Endothelial cell of umbilical vein (primary cell): ENCODE measurements at regions not wholly inside any gene's neighbourhood (a gene's known extent, or its start where the extent isn't known, plus 50 kb on each side); places are given as distances from the start of the nearest gene placed in this dataset.

ENCODE experiments used
- BruUV-seq: library from RNA; stranded (reverse); fragments of 400-500 nt; replicated peaks from 2 replicates; lab custom pipeline; 2021; lab: Mats Ljungman, UMichigan
- CTCF ChIA-PET: fragments of 300-600, 350-600 bp; sonication (Branson Sonifier 250); formaldehyde crosslinking; loops from one replicate; lab custom pipeline; 2021; ENCODE audit warnings: antibody characterized with exemption, inconsistent platforms; lab: Charles Lee
- POLR2A ChIA-PET: fragments of 300-600, 350-600 bp; sonication (Branson Sonifier 250); formaldehyde crosslinking; loops from one replicate; lab custom pipeline; 2021; ENCODE audit warnings: antibody characterized with exemption, inconsistent platforms; lab: Charles Lee
- DNase-seq: peaks from one replicate; pipeline ENCODE4 v3.0.0-alpha.2; 2011; ENCODE audit warnings: low read depth, low spot score
- FAIRE-seq: peaks from 2 replicates; lab custom pipeline; 2011; peaks lifted over from hg19 to GRCh38; lab: Jason Lieb, UNC
- H2AFZ ChIP-seq: 2 replicates; pipeline ENCODE4 v1.6.0; 2012; ENCODE audit warnings: low read depth, low read length, control low read depth, inconsistent platforms
- H3K27ac ChIP-seq: 2 replicates; pipeline ENCODE4 v1.5.1; 2011; ENCODE audit warnings: low read depth, mild to moderate bottlenecking, control low read depth, low read length, moderate library complexity; ENCODE audit not compliant: insufficient read depth
- H3K27me3 ChIP-seq, 2 experiments: 2 replicates each; pipeline versions ENCODE4 v1.6.0 to v1.6.1; 2011; ENCODE audit warnings: low read length in 2 of 2, mixed read lengths in 1 of 2; ENCODE audit not compliant: control insufficient read depth in 2 of 2, insufficient read depth in 2 of 2
- H3K36me3 ChIP-seq, 2 experiments: 2 replicates in 1 of 2; 3 replicates in 1 of 2; pipeline ENCODE4 v1.5.1; 2011; ENCODE audit warnings: low read length in 2 of 2, mild to moderate bottlenecking in 1 of 2, moderate library complexity in 1 of 2; ENCODE audit not compliant: control insufficient read depth in 2 of 2, insufficient read depth in 2 of 2; ENCODE audit errors: extremely low read depth in 1 of 2
- H3K4me1 ChIP-seq: 3 replicates; pipeline ENCODE4 v1.5.1; 2011; ENCODE audit warnings: mild to moderate bottlenecking, low read length; ENCODE audit not compliant: control insufficient read depth, insufficient read depth; ENCODE audit errors: extremely low read depth
- H3K4me2 ChIP-seq: 2 replicates; pipeline ENCODE4 v1.6.1; 2011; ENCODE audit warnings: low read length, control low read depth, mixed read lengths; ENCODE audit not compliant: insufficient read depth
- H3K4me3 ChIP-seq, 3 experiments: fragments of 200-600 bp in 1 of 3; sonication (generic), shearing (Covaris generic) in 1 of 3; replicated peaks in 1 of 3; 2 replicates each; pipeline ENCODE4 v1.5.1; 2011 to 2016; ENCODE audit warnings: control low read depth in 3 of 3, low read length in 3 of 3, mild to moderate bottlenecking in 2 of 3, inconsistent platforms in 1 of 3, low read depth in 1 of 3, moderate library complexity in 1 of 3; ENCODE audit not compliant: insufficient read depth in 1 of 3
- H3K79me2 ChIP-seq: 2 replicates; pipeline ENCODE4 v1.6.0; 2012; ENCODE audit warnings: low read length, inconsistent platforms; ENCODE audit not compliant: control insufficient read depth, insufficient read depth
- H3K9ac ChIP-seq: replicated peaks from 2 replicates; pipeline ENCODE3; 2011; ENCODE audit warnings: low read length, control low read depth; ENCODE audit not compliant: insufficient read depth; ENCODE audit errors: extremely low read depth
- H3K9me1 ChIP-seq: replicated peaks from 3 replicates; pipeline ENCODE4 v1.6.0; 2011; ENCODE audit warnings: mild to moderate bottlenecking, low read length; ENCODE audit not compliant: control insufficient read depth, insufficient read depth; ENCODE audit errors: extremely low read depth
- H3K9me3 ChIP-seq: replicated peaks from 2 replicates; pipeline ENCODE4 v1.5.1; 2012; ENCODE audit warnings: low read length, inconsistent platforms; ENCODE audit not compliant: control insufficient read depth, insufficient read depth
- H4K20me1 ChIP-seq: replicated peaks from 2 replicates; pipeline ENCODE3; 2011; ENCODE audit warnings: mild to moderate bottlenecking, low read length; ENCODE audit not compliant: control insufficient read depth, insufficient read depth; ENCODE audit errors: extremely low read depth
- EZH2 ChIP-seq: IDR thresholded peaks from 2 replicates; pipeline ENCODE4 v1.6.1; 2012; ENCODE audit warnings: borderline replicate concordance, low read depth, mild to moderate bottlenecking, moderate library complexity, low read length, inconsistent platforms; ENCODE audit not compliant: severe bottlenecking
- FOS ChIP-seq: IDR thresholded peaks from 2 replicates; pipeline ENCODE4 v1.6.1; 2011; ENCODE audit warnings: mild to moderate bottlenecking, low read length, moderate library complexity, borderline replicate concordance; ENCODE audit not compliant: insufficient read depth
- GATA2 ChIP-seq: IDR thresholded peaks from 2 replicates; pipeline ENCODE4 v1.7.0; 2011; ENCODE audit warnings: low read depth, mild to moderate bottlenecking, moderate library complexity, mixed read lengths, low read length; ENCODE audit not compliant: insufficient read length, insufficient read depth
- JUN ChIP-seq: IDR thresholded peaks from 2 replicates; pipeline ENCODE4 v1.6.1; 2011; ENCODE audit warnings: borderline replicate concordance, low read depth; ENCODE audit not compliant: insufficient read length, insufficient read depth
- MYC ChIP-seq: IDR thresholded peaks from one replicate; pipeline ENCODE4 v1.6.1; 2011; ENCODE audit warnings: mild to moderate bottlenecking, low read depth, low read length
- POLR2A ChIP-seq: IDR thresholded peaks from 2 replicates; pipeline ENCODE4 v1.6.1; 2012; ENCODE audit warnings: low read depth, mild to moderate bottlenecking, control low read depth, low read length
- POLR2AphosphoS5 ChIP-seq: IDR thresholded peaks from 2 replicates; pipeline ENCODE4 v1.6.1; 2012; ENCODE audit warnings: low read depth, mild to moderate bottlenecking, control low read depth, low read length, moderate library complexity; ENCODE audit not compliant: insufficient read depth
- dilution Hi-C: fragments of 300-500 bp; cut with MboI; formaldehyde crosslinking; loops from one replicate; pipeline ENCODE4 v1.15.0; 2019; ENCODE audit warnings: low sequenced_read_pairs; ENCODE audit not compliant: extremely low pct_ligation_motif_present
- intact Hi-C: fragments of 100-400 bp; cut with micrococcal nuclease; formaldehyde crosslinking; loops from one replicate; pipeline ENCODE4 v1.10.0; 2022
- TF ChIP-seq, protein P1 (sequence below): IDR thresholded peaks from 2 replicates; pipeline ENCODE4 v1.6.1; 2011; ENCODE audit not compliant: insufficient read depth, insufficient read length
- TF ChIP-seq, protein P2 (sequence below), 2 donors: IDR thresholded peaks; 1 replicate in 1 of 2; 2 replicates in 1 of 2; pipeline ENCODE4 v1.5.1; 2011; ENCODE audit warnings: low read length in 2 of 2, mild to moderate bottlenecking in 2 of 2, moderate library complexity in 2 of 2, control low read depth in 1 of 2, inconsistent platforms in 1 of 2, low read depth in 1 of 2; ENCODE audit not compliant: insufficient read depth in 1 of 2; ENCODE audit errors: extremely low read depth in 1 of 2

DNA sequence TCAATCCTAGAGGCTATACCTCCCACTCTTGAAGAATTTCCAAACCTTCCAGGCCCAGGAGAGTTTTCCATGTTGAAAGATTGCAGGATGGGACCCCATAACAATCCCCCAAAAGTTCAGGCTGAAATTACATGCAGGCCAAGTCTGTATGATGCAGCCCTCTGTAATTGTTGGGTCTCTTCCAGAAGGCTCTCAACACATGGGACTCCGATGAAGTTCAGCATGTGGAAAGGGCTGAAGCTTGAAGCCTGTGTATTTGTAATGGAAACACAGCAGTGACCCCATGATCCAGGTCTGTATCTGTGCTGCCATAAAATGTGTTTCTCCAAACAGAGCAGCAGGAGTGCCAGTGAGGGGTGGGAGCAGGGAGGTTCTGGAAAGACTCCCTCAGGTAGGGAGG, 202.5 kb upstream of the LYPLAL1 start:
- Histone ChIP-seq H3K9ac (no peak overlapping the region), H3K9me1 (no peaks in the 10 kb centered on the region), H4K20me1 (no peaks in the 10 kb centered on the region), H3K4me1 (no peaks in the 10 kb centered on the region), H3K9me3 (no peaks in the 10 kb centered on the region), H3K27me3 (no peaks in the 10 kb centered on the region), H3K4me3 (no peak overlapping the region), H3K79me2 (no peaks in the 10 kb centered on the region), H3K27ac (no peak overlapping the region), H2AFZ (no peak overlapping the region), H3K4me2 (no peak overlapping the region), H3K36me3 (no peaks in the 10 kb centered on the region)
- TF ChIP-seq JUN, result no peak
- no peak for TF ChIP-seq FOS
- TF ChIP-seq POLR2A, result no peak
- no peak for TF ChIP-seq GATA2
- no peak for TF ChIP-seq POLR2AphosphoS5
- TF ChIP-seq, protein P1, sequence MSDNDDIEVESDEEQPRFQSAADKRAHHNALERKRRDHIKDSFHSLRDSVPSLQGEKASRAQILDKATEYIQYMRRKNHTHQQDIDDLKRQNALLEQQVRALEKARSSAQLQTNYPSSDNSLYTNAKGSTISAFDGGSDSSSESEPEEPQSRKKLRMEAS, result no peak
- TF ChIP-seq EZH2, result no peak
- TF ChIP-seq, protein P2, sequence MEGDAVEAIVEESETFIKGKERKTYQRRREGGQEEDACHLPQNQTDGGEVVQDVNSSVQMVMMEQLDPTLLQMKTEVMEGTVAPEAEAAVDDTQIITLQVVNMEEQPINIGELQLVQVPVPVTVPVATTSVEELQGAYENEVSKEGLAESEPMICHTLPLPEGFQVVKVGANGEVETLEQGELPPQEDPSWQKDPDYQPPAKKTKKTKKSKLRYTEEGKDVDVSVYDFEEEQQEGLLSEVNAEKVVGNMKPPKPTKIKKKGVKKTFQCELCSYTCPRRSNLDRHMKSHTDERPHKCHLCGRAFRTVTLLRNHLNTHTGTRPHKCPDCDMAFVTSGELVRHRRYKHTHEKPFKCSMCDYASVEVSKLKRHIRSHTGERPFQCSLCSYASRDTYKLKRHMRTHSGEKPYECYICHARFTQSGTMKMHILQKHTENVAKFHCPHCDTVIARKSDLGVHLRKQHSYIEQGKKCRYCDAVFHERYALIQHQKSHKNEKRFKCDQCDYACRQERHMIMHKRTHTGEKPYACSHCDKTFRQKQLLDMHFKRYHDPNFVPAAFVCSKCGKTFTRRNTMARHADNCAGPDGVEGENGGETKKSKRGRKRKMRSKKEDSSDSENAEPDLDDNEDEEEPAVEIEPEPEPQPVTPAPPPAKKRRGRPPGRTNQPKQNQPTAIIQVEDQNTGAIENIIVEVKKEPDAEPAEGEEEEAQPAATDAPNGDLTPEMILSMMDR (IDR thresholded peaks at IDR 0.05; ENCODE audit: extremely low read depth in 1 of 2, insufficient read depth in 1 of 2, low read depth in 1 of 2, low read length in 2 of 2), result no peak
- no peak for TF ChIP-seq MYC
- CTCF ChIA-PET, result no interaction called here
- DNase-seq, result no peak
- POLR2A ChIA-PET, result no interaction called here
- FAIRE-seq, result no peak
- intact Hi-C loops (no loop called here), dilution Hi-C loops (no loop called here)
- no TSS peak for BruUV-seq
